Smooth muscle cell (in vitro differentiated cells): ENCODE measurements at regions not wholly inside any gene's neighbourhood (a gene's known extent, or its start where the extent isn't known, plus 50 kb on each side); places are given as distances from the start of the nearest gene placed in this dataset.

Experiments
- DNase-seq: peaks from one replicate; lab custom pipeline; 2025; ENCODE audit not compliant: unreplicated experiment; lab: John Stamatoyannopoulos, UW
- H2AFZ ChIP-seq: fragments of 200-600 bp; sonication (generic); 2 replicates; pipeline ENCODE4 v1.6.0; 2016; ENCODE audit warnings: antibody characterized with exemption, low read depth, mild to moderate bottlenecking
- H3F3A ChIP-seq: fragments of 200-600 bp; sonication (generic); 2 replicates; pipeline ENCODE4 v1.6.0; 2017; ENCODE audit warnings: antibody characterized with exemption, low read depth
- H3K27ac ChIP-seq: fragments of 200-600 bp; sonication (generic); 2 replicates; pipeline ENCODE4 v1.5.1; 2016; ENCODE audit warnings: low read depth, mild to moderate bottlenecking
- H3K27me3 ChIP-seq: fragments of 200-600 bp; sonication (generic); 2 replicates; pipeline ENCODE4 v1.6.1; 2016; ENCODE audit warnings: low read depth, mild to moderate bottlenecking
- H3K36me3 ChIP-seq: fragments of 200-600 bp; sonication (generic); 2 replicates; pipeline ENCODE4 v1.5.1; 2016; ENCODE audit warnings: low read depth
- H3K4me1 ChIP-seq: fragments of 200-600 bp; sonication (generic); 2 replicates; pipeline ENCODE4 v1.5.1; 2016; ENCODE audit warnings: low read depth
- H3K4me2 ChIP-seq: fragments of 200-600 bp; sonication (generic); 2 replicates; pipeline ENCODE4 v1.6.0; 2016; ENCODE audit warnings: mild to moderate bottlenecking
- H3K4me3 ChIP-seq: fragments of 200-600 bp; sonication (generic); 2 replicates; pipeline ENCODE4 v1.5.1; 2016; ENCODE audit warnings: mild to moderate bottlenecking
- H3K79me2 ChIP-seq: fragments of 200-600 bp; sonication (generic); 2 replicates; pipeline ENCODE4 v1.6.0; 2016; ENCODE audit warnings: low read depth, mild to moderate bottlenecking
- H3K9ac ChIP-seq: fragments of 200-600 bp; sonication (generic); 2 replicates; pipeline ENCODE4 v1.6.0; 2016; ENCODE audit warnings: low read depth
- H3K9me3 ChIP-seq: fragments of 200-600 bp; sonication (generic); replicated peaks from 2 replicates; pipeline ENCODE4 v1.5.1; 2016; ENCODE audit warnings: low read depth
- H4K20me1 ChIP-seq: fragments of 200-600 bp; sonication (generic); 2 replicates; pipeline ENCODE4 v1.6.0; 2016; ENCODE audit warnings: low read depth
- CTCF ChIP-seq: fragments of 200-600 bp; sonication (generic); IDR thresholded peaks from 2 replicates; pipeline ENCODE4 v1.5.1; 2017; ENCODE audit warnings: borderline replicate concordance, mild to moderate bottlenecking, antibody characterized with exemption; ENCODE audit not compliant: insufficient read depth, poor library complexity, severe bottlenecking
- WGBS: methylation state at CpG from one replicate; pipeline ENCODE4 v1.1.7; 2016; ENCODE audit warnings: low lambda C conversion rate; 5-methylcytosine and 5-hydroxymethylcytosine counted together

GRCh38 chr10:28858646-28859045, 181.3 kb downstream of the BAMBI start:
- Histone ChIP-seq H3K79me2 (no peaks in the 10 kb centered on the region), H3K4me1 (no peaks in the 10 kb centered on the region), H4K20me1 (no peaks in the 10 kb centered on the region), H3K27me3 (no peaks in the 10 kb centered on the region), H2AFZ (no peak overlapping the region), H3K9me3 (no peaks in the 10 kb centered on the region), H3K4me3 (no peak overlapping the region), H3K4me2 (no peak overlapping the region), H3F3A (peaks cover 6% of the 10 kb centered on the region), H3K36me3 (no peaks in the 10 kb centered on the region), H3K27ac (no peak overlapping the region), H3K9ac (no peak overlapping the region)
- WGBS, result 53% methylated on average over 2 of the region's 2 CpGs
- DNase-seq, result no peak
- TF ChIP-seq CTCF, result no peak

- WGBS, result 75% methylated on average over 5 of the region's 5 CpGs
- Histone ChIP-seq H3K27ac (no peak overlapping the region), H2AFZ (no peak overlapping the region), H3K36me3 (no peaks in the 10 kb centered on the region), H3K9ac (no peak overlapping the region), H4K20me1 (no peaks in the 10 kb centered on the region), H3F3A (peaks cover 6% of the 10 kb centered on the region), H3K4me3 (no peak overlapping the region), H3K4me1 (no peaks in the 10 kb centered on the region), H3K27me3 (no peaks in the 10 kb centered on the region), H3K9me3 (no peaks in the 10 kb centered on the region), H3K79me2 (no peaks in the 10 kb centered on the region), H3K4me2 (no peak overlapping the region)
- no peak for TF ChIP-seq CTCF
- no peak for DNase-seq
These were observed 182.5 kb downstream of the BAMBI start for GRCh38 chr10:28859791-28860190.

- H3K9ac ChIP-seq, result no peak overlapping the region
- no peak overlapping the region for H3K27ac ChIP-seq
- H3K4me3 ChIP-seq, result no peak overlapping the region
- no peak overlapping the region for H2AFZ ChIP-seq
- no peak overlapping the region for H3K4me2 ChIP-seq
- peaks cover 6% of the 10 kb centered on the region for H3F3A ChIP-seq
- no peaks in the 10 kb centered on the region for H3K9me3 ChIP-seq
- H3K27me3 ChIP-seq, result no peaks in the 10 kb centered on the region
- TF ChIP-seq CTCF, result no peak
- no peaks in the 10 kb centered on the region for H3K36me3 ChIP-seq
- WGBS, result 87% methylated on average over 2 of the region's 2 CpGs
- no peaks in the 10 kb centered on the region for H3K4me1 ChIP-seq
- H4K20me1 ChIP-seq, result no peaks in the 10 kb centered on the region
- no peaks in the 10 kb centered on the region for H3K79me2 ChIP-seq
- no peak for DNase-seq
These were observed 184.9 kb downstream of the BAMBI start for GRCh38 chr10:28862219-28862618.

GRCh38 chr10:28869606-28870201, 192.4 kb downstream of the BAMBI start:
- Histone ChIP-seq H3K4me3 (no peak overlapping the region), H2AFZ (peak overlapping the region; percentile 30), H3K79me2 (no peaks in the 10 kb centered on the region), H3K27me3 (no peaks in the 10 kb centered on the region), H4K20me1 (no peaks in the 10 kb centered on the region), H3K4me1 (no peaks in the 10 kb centered on the region), H3K9me3 (no peaks in the 10 kb centered on the region), H3K27ac (peak overlapping the region; percentile 39), H3K36me3 (no peaks in the 10 kb centered on the region), H3K9ac (no peak overlapping the region), H3K4me2 (peak overlapping the region; percentile 20), H3F3A (peaks cover 6% of the 10 kb centered on the region)
- TF ChIP-seq CTCF, result no peak
- 29% methylated on average over 5 of the region's 5 CpGs for WGBS
- no peak for DNase-seq
